MM.1S (cell line): ENCODE measurements at regions not wholly inside any gene's neighbourhood (a gene's known extent, or its start where the extent isn't known, plus 50 kb on each side); places are given as distances from the start of the nearest gene placed in this dataset.

Experiments used
- DNase-seq: peaks from one replicate; pipeline ENCODE4 v3.0.0-alpha.2; 2015
- H2AFZ ChIP-seq: fragments of 300-600 bp; sonication (generic); 2 replicates; pipeline ENCODE4 v1.6.0; 2016; ENCODE audit warnings: antibody characterized with exemption, low read length
- H3F3A ChIP-seq: fragments of 300-600 bp; sonication (generic); 2 replicates; pipeline ENCODE4 v1.6.1; 2016; ENCODE audit warnings: mild to moderate bottlenecking, antibody characterized with exemption, low read length, moderate library complexity, mixed read lengths; ENCODE audit not compliant: insufficient read depth
- H3K27ac ChIP-seq: fragments of 300-600 bp; sonication (generic); 2 replicates; pipeline ENCODE4 v1.5.1; 2016; ENCODE audit warnings: mild to moderate bottlenecking, low read length
- H3K27me3 ChIP-seq: fragments of 300-600 bp; sonication (generic); replicated peaks from 2 replicates; pipeline ENCODE4 v1.6.0; 2016; ENCODE audit warnings: low read length; ENCODE audit not compliant: insufficient read depth
- H3K36me3 ChIP-seq: fragments of 300-600 bp; sonication (generic); replicated peaks from 2 replicates; pipeline ENCODE4 v1.6.1; 2016; ENCODE audit warnings: mild to moderate bottlenecking, low read length, mixed read lengths; ENCODE audit not compliant: insufficient read depth
- H3K4me1 ChIP-seq: fragments of 300-600 bp; sonication (generic); 2 replicates; pipeline ENCODE4 v1.6.1; 2016; ENCODE audit warnings: low read length, mixed read lengths
- H3K4me2 ChIP-seq: fragments of 300-600 bp; sonication (generic); 2 replicates; pipeline ENCODE4 v1.6.0; 2016; ENCODE audit warnings: low read depth, low read length
- H3K4me3 ChIP-seq: fragments of 300-600 bp; sonication (generic); 2 replicates; pipeline ENCODE4 v1.5.1; 2016; ENCODE audit warnings: low read length, mixed read lengths
- H3K79me2 ChIP-seq: fragments of 300-600 bp; sonication (generic); 2 replicates; pipeline ENCODE4 v1.6.1; 2016; ENCODE audit warnings: mixed run types, low read length, mixed read lengths
- H3K9ac ChIP-seq: fragments of 300-600 bp; sonication (generic); 2 replicates; pipeline ENCODE4 v1.6.1; 2016; ENCODE audit warnings: low read length, mixed read lengths
- H3K9me2 ChIP-seq: fragments of 300-600 bp; sonication (generic); replicated peaks from 2 replicates; pipeline ENCODE4 v1.6.1; 2016; ENCODE audit warnings: mild to moderate bottlenecking, low read length, mixed read lengths; ENCODE audit not compliant: insufficient read depth
- H3K9me3 ChIP-seq: fragments of 300-600 bp; sonication (generic); replicated peaks from 2 replicates; pipeline ENCODE4 v1.6.1; 2016; ENCODE audit warnings: mild to moderate bottlenecking, low read length, mixed read lengths; ENCODE audit not compliant: insufficient read depth
- H4K20me1 ChIP-seq: fragments of 300-600 bp; sonication (generic); 2 replicates; pipeline ENCODE4 v1.6.1; 2016; ENCODE audit warnings: mild to moderate bottlenecking, low read length, moderate library complexity, mixed read lengths; ENCODE audit not compliant: insufficient read depth
- CTCF ChIP-seq: fragments of 300-600 bp; sonication (generic); IDR thresholded peaks from 2 replicates; pipeline ENCODE4 v1.5.1; 2016; ENCODE audit warnings: antibody characterized with exemption, low read length, mixed read lengths
- EZH2 ChIP-seq: fragments of 300-600 bp; sonication (generic); optimal IDR thresholded peaks from 2 replicates; pipeline ENCODE3; 2017; ENCODE audit warnings: low read depth, mild to moderate bottlenecking, antibody characterized with exemption, low read length, mixed read lengths
- EZH2phosphoT487 ChIP-seq: fragments of 300-600 bp; sonication (generic); IDR thresholded peaks from 2 replicates; pipeline ENCODE4 v1.6.1; 2018; ENCODE audit warnings: antibody characterized with exemption, low read length

GRCh38 chr5:87828545-87829216 lies 416.0 kb upstream of the CCNH start:
- no peak overlapping the region for H3K4me2 ChIP-seq
- TF ChIP-seq CTCF (no peak), EZH2 (no peak), EZH2phosphoT487 (no peak)
- no peaks in the 10 kb centered on the region for H4K20me1 ChIP-seq
- H3K27ac ChIP-seq, result no peak overlapping the region
- no peak for DNase-seq
- no peaks in the 10 kb centered on the region for H3K36me3 ChIP-seq
- no peaks in the 10 kb centered on the region for H3K4me1 ChIP-seq
- no peaks in the 10 kb centered on the region for H3K27me3 ChIP-seq
- H3K9me2 ChIP-seq, result no peaks in the 10 kb centered on the region
- no peak overlapping the region for H3K9ac ChIP-seq
- H3K9me3 ChIP-seq, result no peaks in the 10 kb centered on the region
- no peak overlapping the region for H3K4me3 ChIP-seq
- no peaks in the 10 kb centered on the region for H3K79me2 ChIP-seq
- H3F3A ChIP-seq, result no peaks in the 10 kb centered on the region
- no peak overlapping the region for H2AFZ ChIP-seq

GRCh38 chr5:87827539-87827938 lies 414.8 kb upstream of the CCNH start:
- Histone ChIP-seq H2AFZ (no peak overlapping the region), H3K4me3 (no peak overlapping the region), H3K27ac (no peak overlapping the region), H3K4me1 (no peaks in the 10 kb centered on the region), H3K9ac (no peak overlapping the region), H3K36me3 (no peaks in the 10 kb centered on the region), H3F3A (no peaks in the 10 kb centered on the region), H3K4me2 (no peak overlapping the region), H3K27me3 (no peaks in the 10 kb centered on the region), H3K9me3 (no peaks in the 10 kb centered on the region), H3K9me2 (no peaks in the 10 kb centered on the region), H3K79me2 (no peaks in the 10 kb centered on the region), H4K20me1 (no peaks in the 10 kb centered on the region)
- DNase-seq, result no peak
- TF ChIP-seq EZH2 (no peak), EZH2phosphoT487 (no peak), CTCF (no peak)

- H4K20me1 ChIP-seq, result no peaks in the 10 kb centered on the region
- H3K4me1 ChIP-seq, result no peaks in the 10 kb centered on the region
- no peak overlapping the region for H3K4me3 ChIP-seq
- DNase-seq, result no peak
- no peak for TF ChIP-seq EZH2phosphoT487
- no peak for TF ChIP-seq CTCF
- TF ChIP-seq EZH2, result no peak
- no peaks in the 10 kb centered on the region for H3K9me2 ChIP-seq
- no peaks in the 10 kb centered on the region for H3F3A ChIP-seq
- no peaks in the 10 kb centered on the region for H3K9me3 ChIP-seq
- H3K79me2 ChIP-seq, result no peaks in the 10 kb centered on the region
- H3K27ac ChIP-seq, result no peak overlapping the region
- H3K36me3 ChIP-seq, result no peaks in the 10 kb centered on the region
- H2AFZ ChIP-seq, result no peak overlapping the region
- no peak overlapping the region for H3K4me2 ChIP-seq
- H3K9ac ChIP-seq, result no peak overlapping the region
- no peaks in the 10 kb centered on the region for H3K27me3 ChIP-seq
Measured at GRCh38 chr5:87826507-87826906, 413.8 kb upstream of the CCNH start.
